HT1080 (cell line): ENCODE measurements at regions not wholly inside any gene's neighbourhood (a gene's known extent, or its start where the extent isn't known, plus 50 kb on each side); places are given as distances from the start of the nearest gene placed in this dataset.

ENCODE experiments used
- DNase-seq: peaks from one replicate; pipeline ENCODE4 v3.0.0-alpha.2; 2015; ENCODE audit warnings: low read depth

DNA sequence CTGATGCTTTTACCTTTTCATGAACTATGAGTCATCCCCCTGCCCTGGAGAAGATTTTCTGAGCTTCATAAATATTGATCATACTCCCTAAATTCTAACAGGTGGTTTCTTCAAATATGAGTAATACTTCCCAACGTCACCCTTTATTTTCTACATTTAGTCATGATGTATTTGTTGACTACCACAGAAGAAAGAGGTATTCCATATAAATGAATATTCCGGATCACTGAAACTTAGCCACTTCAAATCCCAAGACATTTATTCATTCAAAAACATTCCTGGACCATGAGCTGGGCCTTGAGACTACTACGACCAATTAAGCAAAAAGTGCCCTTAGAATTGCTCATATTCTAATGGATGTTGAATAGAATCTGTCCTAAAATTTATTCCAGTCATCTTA is 395.8 kb upstream of the NPVF start:
- DNase-seq, result no peak

GRCh38 chr7:25624833-25625232 is 396.5 kb upstream of the NPVF start:
- DNase-seq, result no peak

DNA sequence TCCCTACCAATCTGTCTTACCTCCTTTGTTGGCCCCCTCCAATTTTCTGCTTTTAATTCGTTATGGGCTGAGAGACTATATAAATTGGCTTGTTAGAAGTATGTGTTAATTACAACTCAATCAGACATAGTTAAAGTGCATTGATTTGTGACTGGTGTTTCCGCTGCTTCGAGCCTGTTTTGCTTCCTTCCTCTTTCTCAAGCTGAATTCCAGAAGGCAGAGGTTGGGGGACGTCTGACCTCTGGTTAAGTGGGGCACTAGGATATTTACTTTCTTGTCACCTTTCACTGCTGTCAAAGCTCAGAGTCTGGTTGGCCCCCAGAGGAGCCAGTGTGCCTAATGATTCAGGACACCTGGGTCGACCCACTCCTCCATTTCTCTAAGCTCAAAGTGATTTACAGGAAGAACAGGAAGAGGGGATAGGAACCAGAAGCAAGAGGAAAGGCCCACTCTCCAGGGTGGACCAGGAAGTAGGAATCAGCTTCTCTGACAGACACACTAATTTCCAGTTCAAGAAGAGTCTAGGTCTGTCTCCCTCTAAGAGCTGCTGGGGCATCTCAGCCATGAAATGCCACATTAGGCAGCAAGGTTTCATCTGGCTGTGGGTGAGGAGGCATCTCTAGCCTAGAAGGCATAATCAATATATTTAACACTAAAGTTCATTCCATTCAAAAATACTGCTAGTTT is 397.2 kb upstream of the NPVF start:
- no peak for DNase-seq

- DNase-seq, result no peak
Measured at GRCh38 chr7:25626451-25627131, 398.3 kb upstream of the NPVF start.

- DNase-seq, result no peak
Measured at GRCh38 chr7:25628446-25628845, 400.2 kb upstream of the NPVF start.

GRCh38 chr7:25632616-25633015 is 404.3 kb upstream of the NPVF start:
- DNase-seq, result no peak

DNA sequence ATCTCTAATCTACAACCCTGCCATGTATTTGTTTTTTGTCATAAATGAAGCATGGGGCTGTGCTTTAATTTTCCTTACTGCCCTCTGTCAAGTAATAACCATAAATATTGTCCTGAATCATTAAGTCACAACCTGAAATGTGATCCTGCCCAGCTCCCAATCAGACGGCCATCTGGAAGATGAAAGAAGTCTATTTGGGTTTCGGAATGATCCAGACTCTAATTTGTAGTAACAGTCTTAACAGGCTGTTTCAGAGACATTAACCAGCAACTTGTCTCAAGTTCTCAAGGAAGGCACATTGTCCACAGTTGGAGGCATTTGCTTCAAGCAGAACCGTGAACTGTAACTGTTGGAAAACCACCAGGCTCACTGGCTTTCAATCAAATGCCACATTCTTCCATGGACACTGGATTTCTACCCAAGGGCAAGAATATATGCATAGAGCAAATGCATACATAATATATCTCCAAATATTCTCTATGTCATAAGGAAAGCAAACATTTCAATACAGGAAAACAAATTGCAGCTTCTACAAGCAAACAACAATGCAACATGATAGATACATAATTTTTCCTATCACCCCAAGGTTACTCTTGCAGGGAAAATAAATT is 405.2 kb upstream of the NPVF start:
- DNase-seq, result no peak

DNA sequence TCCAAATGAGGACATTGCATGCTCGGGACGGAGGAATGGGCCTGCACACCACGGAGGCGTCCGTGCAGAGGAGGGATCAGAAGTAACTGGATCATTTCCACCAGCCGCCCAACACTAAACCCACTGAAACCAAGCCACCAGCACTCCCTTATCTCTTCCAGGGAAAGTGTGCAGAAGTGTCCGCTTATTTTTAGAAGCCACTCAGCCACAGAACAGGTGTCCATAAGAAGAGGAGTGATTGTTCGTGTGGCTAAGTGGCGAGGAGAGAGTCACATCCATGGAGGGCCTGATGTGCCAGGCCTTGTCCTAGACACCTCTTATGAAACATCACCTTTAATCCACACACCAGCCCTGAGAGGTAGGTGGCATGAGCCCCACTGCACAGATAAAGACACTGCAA is 407.9 kb upstream of the NPVF start:
- no peak for DNase-seq

GRCh38 chr7:25636871-25637283 is 408.6 kb upstream of the NPVF start:
- DNase-seq, result no peak

- no peak for DNase-seq
Measured at GRCh38 chr7:25638068-25638467, 409.8 kb upstream of the NPVF start.

- DNase-seq, result no peak
Measured at GRCh38 chr7:25638590-25639244, 410.4 kb upstream of the NPVF start.

DNA sequence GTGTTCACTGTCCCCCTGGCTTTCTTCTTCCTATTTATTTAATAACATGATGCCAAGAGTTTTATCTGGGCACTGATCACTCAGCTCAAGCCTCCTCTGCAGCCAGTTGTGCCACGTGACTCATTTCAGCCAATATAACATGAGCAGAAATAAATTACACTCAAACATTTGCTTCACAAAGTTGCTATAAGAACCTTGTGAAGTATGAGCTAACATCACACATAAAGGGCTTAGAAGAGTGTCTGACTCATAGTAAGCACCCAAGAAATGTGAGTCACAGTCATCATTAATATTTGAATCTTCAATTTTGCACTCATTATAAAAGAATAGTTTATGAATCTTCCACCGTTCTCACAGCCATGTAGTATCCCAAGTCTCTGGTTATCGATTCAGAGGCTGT is 414.6 kb upstream of the NPVF start:
- no peak for DNase-seq

DNA sequence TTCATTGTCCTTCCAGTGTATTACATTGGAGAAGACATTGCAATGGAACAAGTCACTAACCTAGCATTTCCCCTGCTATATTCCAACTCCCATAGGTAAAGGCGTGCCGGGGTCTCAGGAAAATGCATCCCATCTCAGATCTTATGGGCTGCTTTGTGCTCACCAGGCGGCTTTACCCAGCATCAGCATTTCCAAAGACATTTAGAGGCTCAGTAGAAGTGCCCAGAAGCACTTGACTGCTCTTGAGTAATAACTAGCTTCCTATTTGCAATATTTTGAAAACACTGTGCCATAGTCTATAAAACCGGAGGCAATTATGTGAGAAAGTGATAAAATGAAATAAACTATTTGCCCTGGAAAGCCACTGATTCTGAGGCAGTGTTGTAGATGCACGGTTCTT is 415.0 kb upstream of the NPVF start:
- DNase-seq, result no peak

DNA sequence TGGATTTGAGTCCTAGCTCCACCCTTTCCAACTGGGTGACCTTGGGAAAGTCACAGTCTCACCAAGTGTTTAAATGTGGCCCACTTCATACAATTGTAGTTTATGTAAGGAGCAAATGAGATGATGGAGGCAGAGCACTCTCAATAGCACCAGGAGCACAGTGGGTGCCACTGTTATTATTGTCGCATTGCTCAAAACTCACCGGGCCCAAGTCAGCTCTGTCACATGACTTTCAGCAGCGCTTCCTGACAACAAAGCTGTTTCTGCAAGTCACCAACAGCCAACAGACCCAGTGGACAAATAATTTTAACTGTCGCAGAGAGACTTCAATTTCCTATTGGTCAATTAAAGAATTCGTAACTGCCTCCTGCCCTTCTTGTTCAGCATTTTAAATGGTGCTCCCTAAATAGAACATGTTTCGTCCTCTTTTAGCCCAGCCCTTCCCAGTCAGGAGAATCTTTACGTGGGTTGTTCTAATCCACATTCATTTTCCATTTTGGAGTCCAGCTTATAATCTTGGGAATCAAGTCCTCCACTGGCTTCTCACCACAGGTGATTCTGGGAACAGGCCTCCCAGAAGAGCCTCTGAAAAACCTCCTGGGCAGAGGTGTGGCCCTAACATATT is 415.6 kb upstream of the NPVF start:
- no peak for DNase-seq

- no peak for DNase-seq
Measured at GRCh38 chr7:25646726-25647413, 418.6 kb upstream of the NPVF start.

DNA sequence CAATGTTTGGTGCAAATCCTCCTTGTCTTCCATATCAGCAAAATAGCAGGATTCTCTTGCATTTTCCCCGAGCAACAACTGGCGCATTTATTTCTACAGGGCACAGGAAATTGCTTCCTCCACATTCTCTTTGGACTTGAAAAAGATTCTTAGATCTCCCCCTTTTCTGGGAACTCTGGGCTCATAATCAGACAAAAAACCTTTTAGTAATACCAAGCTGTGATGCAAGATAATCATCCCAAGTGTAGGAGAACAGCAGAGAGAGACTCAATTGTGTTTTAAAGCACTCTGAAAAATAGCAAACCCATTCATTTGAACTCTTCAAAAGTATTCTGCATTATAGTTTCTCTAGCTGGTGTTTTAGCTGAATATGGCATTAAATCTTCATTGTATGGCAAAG is 419.6 kb upstream of the NPVF start:
- no peak for DNase-seq

- DNase-seq, result no peak
Measured at GRCh38 chr7:25652366-25652765, 424.1 kb upstream of the NPVF start.

GRCh38 chr7:25653384-25653783 is 425.1 kb upstream of the NPVF start:
- DNase-seq, result no peak

DNA sequence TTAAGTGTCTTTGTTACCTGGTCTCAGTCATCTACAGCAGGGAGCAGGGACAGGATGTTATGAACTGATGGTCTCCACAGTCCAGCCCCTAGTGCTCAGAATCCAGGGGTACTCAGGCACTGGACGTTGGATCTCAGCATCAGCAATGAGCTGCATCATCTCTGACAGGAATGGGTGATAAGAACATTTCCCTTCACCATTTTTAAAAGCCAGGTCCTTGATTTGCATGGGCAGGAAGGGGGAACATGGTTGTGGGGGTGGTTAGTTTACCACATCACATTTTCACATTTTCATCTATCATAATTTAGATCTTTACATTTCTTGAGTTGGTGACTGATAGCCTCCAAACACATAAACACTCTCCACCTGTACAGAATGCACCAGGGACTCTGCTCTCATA is 427.8 kb upstream of the NPVF start:
- DNase-seq, result no peak

DNA sequence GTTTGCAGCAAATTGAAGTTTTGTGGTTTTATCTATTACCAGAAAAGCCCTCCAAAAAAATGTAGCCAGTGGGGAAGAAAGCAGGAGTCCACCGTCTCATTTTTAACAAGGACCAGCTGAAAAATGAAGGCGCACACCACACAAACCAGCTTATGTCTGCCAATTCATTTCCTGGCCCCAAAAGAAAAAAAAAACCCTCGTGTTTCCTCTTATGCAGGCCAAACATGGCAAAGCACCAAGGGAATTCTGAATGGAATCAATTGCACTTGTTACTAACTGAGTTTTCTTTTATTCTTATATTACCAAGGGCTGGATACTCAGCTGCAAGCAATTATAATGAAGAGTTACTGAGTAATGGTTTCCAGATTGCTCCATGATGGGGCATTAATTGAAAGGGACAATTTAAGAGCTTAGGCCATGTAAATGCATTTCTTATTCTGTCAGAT is 428.3 kb upstream of the NPVF start:
- no peak for DNase-seq

- DNase-seq, result no peak
Measured at GRCh38 chr7:25658375-25658774, 430.1 kb upstream of the NPVF start.
